Fibroblast of the aortic adventitia (primary cell): ENCODE measurements at regions not wholly inside any gene's neighbourhood (a gene's known extent, or its start where the extent isn't known, plus 50 kb on each side); places are given as distances from the start of the nearest gene placed in this dataset.

Source experiments
- DNase-seq: peaks from one replicate; pipeline ENCODE4 v3.0.0-alpha.2; 2010; ENCODE audit warnings: low read depth
- H3K4me3 ChIP-seq: 2 replicates; pipeline ENCODE4 v1.5.1; 2011; ENCODE audit warnings: low read depth, mild to moderate bottlenecking, control low read depth, low read length, moderate library complexity
- TF ChIP-seq, protein P1 (sequence below): IDR thresholded peaks from 2 replicates; pipeline ENCODE4 v1.5.1; 2011; ENCODE audit warnings: mild to moderate bottlenecking, low read length, control low read depth, inconsistent platforms; ENCODE audit not compliant: insufficient read depth

DNA sequence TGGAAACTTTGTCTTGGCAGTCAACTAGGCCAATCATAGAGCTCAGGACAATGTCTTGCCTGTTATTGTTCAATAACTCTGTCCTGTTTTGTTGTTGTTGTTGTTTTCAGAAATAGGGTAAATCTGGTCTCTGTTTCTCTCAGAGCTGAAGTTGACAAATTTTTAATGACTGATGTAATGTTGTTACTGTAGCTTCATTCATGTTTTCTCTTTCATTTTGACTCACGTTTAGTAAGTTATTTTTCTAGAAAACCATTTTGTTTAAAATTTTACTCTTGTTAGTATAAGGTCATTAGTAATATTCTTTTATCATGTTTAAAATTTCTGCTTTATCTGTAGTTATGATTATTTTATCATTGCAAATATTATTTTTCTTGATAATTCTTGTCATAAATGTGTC lies 51.6 kb upstream of the GRIK2 start:
- DNase-seq = no peak
- no peak overlapping the region for H3K4me3 ChIP-seq
- TF ChIP-seq, protein P1, sequence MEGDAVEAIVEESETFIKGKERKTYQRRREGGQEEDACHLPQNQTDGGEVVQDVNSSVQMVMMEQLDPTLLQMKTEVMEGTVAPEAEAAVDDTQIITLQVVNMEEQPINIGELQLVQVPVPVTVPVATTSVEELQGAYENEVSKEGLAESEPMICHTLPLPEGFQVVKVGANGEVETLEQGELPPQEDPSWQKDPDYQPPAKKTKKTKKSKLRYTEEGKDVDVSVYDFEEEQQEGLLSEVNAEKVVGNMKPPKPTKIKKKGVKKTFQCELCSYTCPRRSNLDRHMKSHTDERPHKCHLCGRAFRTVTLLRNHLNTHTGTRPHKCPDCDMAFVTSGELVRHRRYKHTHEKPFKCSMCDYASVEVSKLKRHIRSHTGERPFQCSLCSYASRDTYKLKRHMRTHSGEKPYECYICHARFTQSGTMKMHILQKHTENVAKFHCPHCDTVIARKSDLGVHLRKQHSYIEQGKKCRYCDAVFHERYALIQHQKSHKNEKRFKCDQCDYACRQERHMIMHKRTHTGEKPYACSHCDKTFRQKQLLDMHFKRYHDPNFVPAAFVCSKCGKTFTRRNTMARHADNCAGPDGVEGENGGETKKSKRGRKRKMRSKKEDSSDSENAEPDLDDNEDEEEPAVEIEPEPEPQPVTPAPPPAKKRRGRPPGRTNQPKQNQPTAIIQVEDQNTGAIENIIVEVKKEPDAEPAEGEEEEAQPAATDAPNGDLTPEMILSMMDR = no peak
